ENCODE measurements at regions not wholly inside any gene's neighbourhood (a gene's known extent, or its start where the extent isn't known, plus 50 kb on each side); places are given as distances from the start of the nearest gene placed in this dataset.

- no peak for FAIRE-seq
These were observed 124.5 kb upstream of the NEIL3 start for GRCh38 chr4:177185151-177185550.

More at GRCh38 chr4:177185151-177185550, 124.5 kb upstream of the NEIL3 start:
- POLR2A ChIA-PET, result no interaction called here
- Histone ChIP-seq H3K9me3 (ENCODE audit: low read length) (no peaks in the 10 kb centered on the region), H3K9ac (ENCODE audit: insufficient read depth, low read depth, low read length) (no peak overlapping the region), H3K27me3 (ENCODE audit: control insufficient read depth in 1 of 2, insufficient read depth in 2 of 2, low read length in 2 of 2) (no peaks in the 10 kb centered on the region), H4K20me1 (ENCODE audit: insufficient read depth, low read length) (no peaks in the 10 kb centered on the region), H3K79me2 (ENCODE audit: insufficient read depth, low read length) (no peaks in the 10 kb centered on the region), H3K4me3 (replicated peaks in 1 of 3; ENCODE audit: insufficient read depth in 1 of 3, low read depth in 2 of 3, low read length in 3 of 3) (no peak overlapping the region), H3K27ac (ENCODE audit: extremely low read length, insufficient read depth, low read length) (no peak overlapping the region), H2AFZ (ENCODE audit: low read length) (no peak overlapping the region), H3K4me1 (ENCODE audit: insufficient read depth, low read length) (no peaks in the 10 kb centered on the region), H3K36me3 (replicated peaks in 1 of 2; ENCODE audit: control insufficient read depth in 1 of 2, insufficient read depth in 2 of 2, low read length in 2 of 2) (no peaks in the 10 kb centered on the region), H3K4me2 (ENCODE audit: low read depth, low read length) (no peak overlapping the region)
- intact Hi-C loops (cut with micrococcal nuclease; ENCODE audit: unreplicated experiment), result no loop called here
- CTCF ChIA-PET (ENCODE audit: low intra/inter-chr PET ratio, low total read pairs), result no interaction called here
- WGBS (ENCODE audit: low lambda C conversion rate), result 4% methylated on average over 2 of the region's 2 CpGs
- DNase-seq (ENCODE audit: low spot score), result no peak
- TF ChIP-seq ZBTB38 (CRISPR knock-in tag; IDR thresholded peaks at IDR 0.05) (no peak), FLYWCH1 (CRISPR knock-in tag; IDR thresholded peaks at IDR 0.05) (no peak), ZNF501 (CRISPR knock-in tag; IDR thresholded peaks at IDR 0.05) (no peak), DNMT3B (CRISPR knock-in tag; conservative IDR thresholded peaks at IDR 0.05) (no peak), ZNF317 (CRISPR knock-in tag; IDR thresholded peaks at IDR 0.05) (no peak), RAD51 (IDR thresholded peaks at IDR 0.05; ENCODE audit: borderline replicate concordance) (no peak), SP1 (IDR thresholded peaks at IDR 0.05) (no peak), SP1 (CRISPR knock-in tag; IDR thresholded peaks at IDR 0.05) (no peak), SCMH1 (CRISPR knock-in tag; IDR thresholded peaks at IDR 0.05; ENCODE audit: borderline replicate concordance) (no peak), CEBPZ (IDR thresholded peaks at IDR 0.05; ENCODE audit: low read length) (no peak), ZNF615 (CRISPR knock-in tag; IDR thresholded peaks at IDR 0.05; ENCODE audit: borderline replicate concordance) (no peak), ZFP90 (CRISPR knock-in tag; IDR thresholded peaks at IDR 0.05; ENCODE audit: borderline replicate concordance) (no peak), ZEB1 (IDR thresholded peaks at IDR 0.05; ENCODE audit: insufficient replicate concordance, low read depth) (no peak), RXRA (CRISPR knock-in tag; IDR thresholded peaks at IDR 0.05) (no peak), ZC3H13 (CRISPR knock-in tag; IDR thresholded peaks at IDR 0.05) (no peak), NFE2L2 (IDR thresholded peaks at IDR 0.05; ENCODE audit: low read length) (no peak), ZNF512B (CRISPR knock-in tag; IDR thresholded peaks at IDR 0.05; ENCODE audit: borderline replicate concordance) (no peak), ZNF564 (CRISPR knock-in tag; IDR thresholded peaks at IDR 0.05) (no peak), HBP1 (CRISPR knock-in tag; IDR thresholded peaks at IDR 0.05; ENCODE audit: low read depth) (no peak), ZNF235 (CRISPR knock-in tag; IDR thresholded peaks at IDR 0.05; ENCODE audit: borderline replicate concordance) (no peak), ZBTB8A (CRISPR knock-in tag; IDR thresholded peaks at IDR 0.05; ENCODE audit: borderline replicate concordance, low read depth) (no peak)
- no TSS peak for BruUV-seq (replicated peaks)
- no peak for ATAC-seq
- in situ Hi-C loops (cut with HindIII; ENCODE audit: extremely low pct_ligation_motif_present, low pct_unique_long_range_greater_than_20kb), result no loop called here
